Ishikawa (cell line): ENCODE measurements at regions not wholly inside any gene's neighbourhood (a gene's known extent, or its start where the extent isn't known, plus 50 kb on each side); places are given as distances from the start of the nearest gene placed in this dataset.

Experiments
- CEBPB ChIP-seq: IDR thresholded peaks from 2 replicates; pipeline ENCODE4 v1.6.1; 2012
- EGR1 ChIP-seq: IDR thresholded peaks from 2 replicates; pipeline ENCODE4 v1.6.1; 2012
- EP300 ChIP-seq: IDR thresholded peaks from 2 replicates; pipeline ENCODE4 v1.6.1; 2012; ENCODE audit warnings: borderline replicate concordance
- MAX ChIP-seq: IDR thresholded peaks from 2 replicates; pipeline ENCODE4 v1.6.1; 2012
- NFIC ChIP-seq: IDR thresholded peaks from 2 replicates; pipeline ENCODE4 v1.6.1; 2012
- RAD21 ChIP-seq: IDR thresholded peaks from 2 replicates; pipeline ENCODE4 v1.6.1; 2012; ENCODE audit warnings: low read depth
- TAF1 ChIP-seq: IDR thresholded peaks from 2 replicates; pipeline ENCODE4 v1.6.1; 2012; ENCODE audit warnings: low read depth, mild to moderate bottlenecking
- TEAD4 ChIP-seq: IDR thresholded peaks from 2 replicates; pipeline ENCODE4 v1.6.1; 2012
- USF1 ChIP-seq: IDR thresholded peaks from 2 replicates; pipeline ENCODE4 v1.6.1; 2012
- ZBTB7A ChIP-seq: IDR thresholded peaks from 2 replicates; pipeline ENCODE4 v1.6.1; 2012; ENCODE audit warnings: low read depth

- no peak for TF ChIP-seq ZBTB7A
- TF ChIP-seq MAX: no peak
- no peak for TF ChIP-seq USF1
- no peak for TF ChIP-seq NFIC
- TF ChIP-seq TEAD4: no peak
- no peak for TF ChIP-seq EP300
- no peak for TF ChIP-seq TAF1
- no peak for TF ChIP-seq CEBPB
- no peak for TF ChIP-seq RAD21
- no peak for TF ChIP-seq EGR1
These were observed 1336.4 kb downstream of the TBC1D22A start for GRCh38 chr22:48098921-48099245.
